WI38 (cell line): ENCODE measurements at regions not wholly inside any gene's neighbourhood (a gene's known extent, or its start where the extent isn't known, plus 50 kb on each side); places are given as distances from the start of the nearest gene placed in this dataset.

ENCODE experiments used
- H3K4me3 ChIP-seq: 2 replicates; pipeline ENCODE4 v1.5.1; 2011; ENCODE audit warnings: low read depth, mild to moderate bottlenecking, control low read depth, low read length
- CTCF ChIP-seq: IDR thresholded peaks from 2 replicates; pipeline ENCODE4 v1.5.1; 2012; ENCODE audit warnings: low read depth, mild to moderate bottlenecking, control low read depth, low read length

GRCh38 chr12:42932936-42933335, 343.4 kb upstream of the PRICKLE1 start:
- no peak overlapping the region for H3K4me3 ChIP-seq
- TF ChIP-seq CTCF: no peak

- no peak for TF ChIP-seq CTCF
- no peak overlapping the region for H3K4me3 ChIP-seq
These were observed 336.7 kb upstream of the PRICKLE1 start for GRCh38 chr12:42926232-42926631.

- no peak overlapping the region for H3K4me3 ChIP-seq
- TF ChIP-seq CTCF: no peak
These were observed 334.9 kb upstream of the PRICKLE1 start for GRCh38 chr12:42924482-42924881.

GRCh38 chr12:42923583-42923982, 334.0 kb upstream of the PRICKLE1 start:
- H3K4me3 ChIP-seq: no peak overlapping the region
- no peak for TF ChIP-seq CTCF

- no peak for TF ChIP-seq CTCF
- H3K4me3 ChIP-seq: no peak overlapping the region
These were observed 333.6 kb upstream of the PRICKLE1 start for GRCh38 chr12:42923156-42923555.

GRCh38 chr12:42922505-42922850, 332.9 kb upstream of the PRICKLE1 start:
- no peak overlapping the region for H3K4me3 ChIP-seq
- no peak for TF ChIP-seq CTCF

GRCh38 chr12:42921741-42922504, 332.4 kb upstream of the PRICKLE1 start:
- H3K4me3 ChIP-seq: no peak overlapping the region
- TF ChIP-seq CTCF: no peak
